H1 (cell line): ENCODE measurements at regions not wholly inside any gene's neighbourhood (a gene's known extent, or its start where the extent isn't known, plus 50 kb on each side); places are given as distances from the start of the nearest gene placed in this dataset.

Source experiments
- CTCF ChIA-PET: fragments of 300-600 bp; sonication (Branson Sonifier 250); formaldehyde crosslinking; loops from one replicate; lab custom pipeline; 2021; ENCODE audit not compliant: partially characterized antibody; lab: Charles Lee
- POLR2A ChIA-PET: fragments of 300-600 bp; sonication (Branson Sonifier 250); formaldehyde crosslinking; loops from one replicate; lab custom pipeline; 2021; ENCODE audit warnings: inconsistent platforms; ENCODE audit not compliant: partially characterized antibody; lab: Charles Lee
- DNase-seq, 2 experiments: peaks; one replicate each; pipeline versions ENCODE4 v3.0.0 to v3.0.0-alpha.2; 2010 to 2022; ENCODE audit warnings: low spot score in 2 of 2, low read depth in 1 of 2, mixed read lengths in 1 of 2
- FAIRE-seq: peaks from 2 replicates; lab custom pipeline; 2011; peaks lifted over from hg19 to GRCh38; lab: Jason Lieb, UNC
- H2AFZ ChIP-seq: 2 replicates; pipeline ENCODE4 v1.8.1; 2012; ENCODE audit warnings: low read length, inconsistent platforms
- H2AK5ac ChIP-seq: 2 replicates; pipeline ENCODE4 v1.6.1; 2013; ENCODE audit warnings: low read depth, low read length
- H2BK120ac ChIP-seq: replicated peaks from 2 replicates; pipeline ENCODE3; 2013; ENCODE audit warnings: low read depth, low read length, inconsistent platforms
- H2BK12ac ChIP-seq: 2 replicates; pipeline ENCODE4 v1.6.1; 2013; ENCODE audit warnings: low read depth, low read length
- H2BK15ac ChIP-seq: 2 replicates; pipeline ENCODE4 v1.6.1; 2013; ENCODE audit warnings: low read length
- H2BK20ac ChIP-seq: 2 replicates; pipeline ENCODE4 v1.6.1; 2013; ENCODE audit warnings: low read length
- H2BK5ac ChIP-seq: 2 replicates; pipeline ENCODE4 v1.6.1; 2013; ENCODE audit warnings: low read depth, low read length
- H3K14ac ChIP-seq: 2 replicates; pipeline ENCODE4 v1.6.1; 2013; ENCODE audit warnings: inconsistent platforms; ENCODE audit not compliant: insufficient read length
- H3K18ac ChIP-seq: 2 replicates; pipeline ENCODE4 v1.6.1; 2013; ENCODE audit warnings: low read length; ENCODE audit errors: extremely low read depth
- H3K23ac ChIP-seq: 2 replicates; pipeline ENCODE4 v1.6.1; 2013; ENCODE audit warnings: inconsistent platforms; ENCODE audit not compliant: insufficient read length
- H3K23me2 ChIP-seq: 2 replicates; pipeline ENCODE4 v1.6.1; 2013; ENCODE audit warnings: low read depth, low read length
- H3K27ac ChIP-seq: 2 replicates; pipeline ENCODE4 v1.6.1; 2011; ENCODE audit warnings: low read depth, low read length, inconsistent platforms
- H3K27me3 ChIP-seq, 4 experiments: replicated peaks in 1 of 4; 1 replicate in 1 of 4; 2 replicates in 3 of 4; pipeline versions ENCODE4 v1.6.1 to v1.8.1; 2011 to 2013; ENCODE audit warnings: low read length in 3 of 4, mild to moderate bottlenecking in 3 of 4, inconsistent platforms in 2 of 4, mixed read lengths in 2 of 4, moderate library complexity in 1 of 4; ENCODE audit not compliant: control insufficient read depth in 3 of 4, insufficient read depth in 3 of 4; ENCODE audit errors: extremely low read depth in 1 of 4
- H3K36me3 ChIP-seq, 4 experiments: 2 replicates each; pipeline versions ENCODE4 v1.6.1 to v1.8.1; 2011 to 2013; ENCODE audit warnings: mild to moderate bottlenecking in 4 of 4, low read length in 3 of 4, moderate library complexity in 2 of 4, control low read depth in 1 of 4, inconsistent platforms in 1 of 4; ENCODE audit not compliant: insufficient read depth in 4 of 4, control insufficient read depth in 2 of 4
- H3K4ac ChIP-seq: replicated peaks from 2 replicates; pipeline ENCODE3; 2013; ENCODE audit warnings: low read length, low read depth, mixed read lengths, inconsistent platforms; ENCODE audit not compliant: insufficient read length
- H3K4me1 ChIP-seq, 4 experiments: replicated peaks in 1 of 4; 1 replicate in 1 of 4; 2 replicates in 3 of 4; pipeline versions ENCODE4 v1.6.1 to v1.8.1; 2011 to 2013; ENCODE audit warnings: low read length in 3 of 4, inconsistent platforms in 2 of 4, mixed read lengths in 1 of 4; ENCODE audit not compliant: insufficient read depth in 4 of 4, control insufficient read depth in 3 of 4
- H3K4me2 ChIP-seq, 2 experiments: 2 replicates each; pipeline versions ENCODE4 v1.6.1 to v1.8.1; 2011 to 2013; ENCODE audit warnings: low read depth in 2 of 2, low read length in 2 of 2, control low read depth in 1 of 2, inconsistent platforms in 1 of 2, mild to moderate bottlenecking in 1 of 2; ENCODE audit not compliant: insufficient read depth in 1 of 2
- H3K4me3 ChIP-seq, 4 experiments: fragments of 200-600, 300-600 bp in 1 of 4; sonication (generic), shearing (Covaris generic), sonication (Bioruptor Twin) in 1 of 4; 2 replicates each; pipeline versions ENCODE4 v1.5.1 to v1.8.1; 2011 to 2016; ENCODE audit warnings: low read length in 4 of 4, low read depth in 3 of 4, control low read depth in 2 of 4, inconsistent platforms in 2 of 4, mild to moderate bottlenecking in 2 of 4, mixed read lengths in 1 of 4, moderate library complexity in 1 of 4; ENCODE audit not compliant: insufficient read depth in 2 of 4; ENCODE audit errors: extremely low read depth in 1 of 4
- H3K56ac ChIP-seq: replicated peaks from 2 replicates; pipeline ENCODE3; 2013; ENCODE audit warnings: low read depth, mild to moderate bottlenecking, mixed read lengths, low read length, inconsistent platforms; ENCODE audit not compliant: insufficient read length
- H3K79me1 ChIP-seq: 2 replicates; pipeline ENCODE4 v1.6.1; 2013; ENCODE audit warnings: low read depth, low read length, control low read depth
- H3K79me2 ChIP-seq, 2 experiments: 2 replicates each; pipeline versions ENCODE4 v1.6.1 to v1.8.1; 2012 to 2013; ENCODE audit warnings: low read length in 2 of 2, mild to moderate bottlenecking in 2 of 2, inconsistent platforms in 1 of 2; ENCODE audit not compliant: insufficient read depth in 2 of 2, control insufficient read depth in 1 of 2
- H3K9ac ChIP-seq, 4 experiments: replicated peaks in 1 of 4; 1 replicate in 1 of 4; 2 replicates in 3 of 4; pipeline versions ENCODE4 v1.6.1 to v1.8.1; 2011 to 2013; ENCODE audit warnings: low read depth in 3 of 4, low read length in 3 of 4, control low read depth in 2 of 4, mild to moderate bottlenecking in 2 of 4, moderate library complexity in 2 of 4, inconsistent platforms in 1 of 4; ENCODE audit errors: extremely low read depth in 1 of 4
- H3K9me3 ChIP-seq, 2 experiments: 2 replicates each; pipeline versions ENCODE4 v1.6.1 to v1.8.1; 2012 to 2013; ENCODE audit warnings: mild to moderate bottlenecking in 2 of 2, moderate library complexity in 2 of 2, control low read depth in 1 of 2, inconsistent platforms in 1 of 2, low read depth in 1 of 2, low read length in 1 of 2, mixed read lengths in 1 of 2; ENCODE audit not compliant: insufficient read depth in 2 of 2
- H4K20me1 ChIP-seq, 2 experiments: replicated peaks in 1 of 2; 2 replicates each; pipeline versions ENCODE3 to v1.8.1; 2011 to 2013; ENCODE audit warnings: inconsistent platforms in 2 of 2, low read length in 2 of 2, mild to moderate bottlenecking in 1 of 2; ENCODE audit not compliant: insufficient read depth in 2 of 2, control insufficient read depth in 1 of 2
- H4K5ac ChIP-seq: 2 replicates; pipeline ENCODE4 v1.6.1; 2013; ENCODE audit warnings: low read length, low read depth, mixed read lengths, inconsistent platforms; ENCODE audit not compliant: insufficient read length
- H4K8ac ChIP-seq: 2 replicates; pipeline ENCODE4 v1.8.0; 2013; ENCODE audit warnings: mild to moderate bottlenecking, moderate library complexity, low read length, inconsistent platforms; ENCODE audit not compliant: insufficient read depth; ENCODE audit errors: extremely low read depth
- H4K91ac ChIP-seq: replicated peaks from 2 replicates; pipeline ENCODE3; 2013; ENCODE audit warnings: low read length, mixed read lengths, inconsistent platforms; ENCODE audit not compliant: insufficient read length
- EZH2 ChIP-seq: fragments of 200-600 bp; sonication (generic); IDR thresholded peaks from 2 replicates; pipeline ENCODE4 v1.7.1; 2012; ENCODE audit warnings: low read depth, mild to moderate bottlenecking, moderate library complexity, low read length, inconsistent platforms; ENCODE audit not compliant: severe bottlenecking
- KDM4A ChIP-seq: IDR thresholded peaks from one replicate; pipeline ENCODE4 v1.7.1; 2012; ENCODE audit warnings: low read depth, mild to moderate bottlenecking, moderate library complexity, low read length, inconsistent platforms; ENCODE audit not compliant: severe bottlenecking
- POLR2AphosphoS5 ChIP-seq: IDR thresholded peaks from 2 replicates; pipeline ENCODE4 v1.6.1; 2011; ENCODE audit warnings: low read depth, low read length
- SAP30 ChIP-seq: fragments of 300-600 bp; sonication (generic); IDR thresholded peaks from 2 replicates; pipeline ENCODE4 v1.7.1; 2012; ENCODE audit warnings: low read length, moderate library complexity, mild to moderate bottlenecking, inconsistent platforms; ENCODE audit not compliant: insufficient read depth, insufficient replicate concordance
- SP1 ChIP-seq: IDR thresholded peaks from 2 replicates; pipeline ENCODE4 v1.6.1; 2011; ENCODE audit warnings: low read depth, low read length
- WGBS, 2 experiments: shearing (Covaris generic) in 1 of 2; methylation state at CpG; one replicate each; pipeline versions ENCODE4 v1.1.6 to v1.1.7; 2013 to 2015; ENCODE audit warnings: low lambda C conversion rate in 2 of 2, mixed read lengths in 2 of 2, inconsistent platforms in 1 of 2, low coverage in 1 of 2, missing lambda C conversion rate in 1 of 2; ENCODE audit not compliant: insufficient replicate concordance in 2 of 2, insufficient coverage in 1 of 2, insufficient read length in 1 of 2; ENCODE audit errors: extremely low coverage in 1 of 2, missing lambda C conversion rate in 1 of 2; 5-methylcytosine and 5-hydroxymethylcytosine counted together
- TF ChIP-seq, protein P1 (sequence below): IDR thresholded peaks from 2 replicates; pipeline ENCODE4 v1.6.1; 2011; ENCODE audit warnings: low read depth, mild to moderate bottlenecking, low read length; ENCODE audit not compliant: insufficient read depth
- TF ChIP-seq, protein P2 (sequence below): IDR thresholded peaks from 2 replicates; pipeline ENCODE4 v1.6.1; 2012; ENCODE audit warnings: inconsistent platforms

DNA sequence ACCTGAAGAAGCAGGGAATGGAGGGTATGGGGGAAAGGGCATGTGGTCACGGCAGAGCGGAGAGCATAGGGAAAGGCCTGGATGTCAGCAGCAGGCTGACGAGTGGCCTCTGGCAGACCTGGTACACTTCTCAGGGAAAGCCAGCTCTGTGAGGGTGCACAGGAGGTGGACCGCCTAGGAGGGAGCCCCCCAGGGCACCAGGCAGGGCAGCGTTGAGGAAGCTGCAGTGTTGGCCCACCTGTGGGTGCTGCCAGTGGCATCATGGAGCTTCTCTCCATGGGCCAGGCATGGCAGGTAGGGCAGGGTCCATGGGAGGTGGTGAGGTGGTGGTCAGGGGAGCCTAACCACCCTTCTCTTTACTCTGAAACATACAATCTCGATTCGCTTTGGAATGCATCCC, 143.0 kb upstream of the PITX1 start:
- H3K4me3 ChIP-seq, result no peak overlapping the region
- no peaks in the 10 kb centered on the region for H3K9me3 ChIP-seq
- H3K79me1 ChIP-seq, result no peaks in the 10 kb centered on the region
- no peak overlapping the region for H2BK12ac ChIP-seq
- H3K79me2 ChIP-seq, result no peaks in the 10 kb centered on the region
- no peak for TF ChIP-seq EZH2
- no peak for TF ChIP-seq KDM4A
- no peak for TF ChIP-seq POLR2AphosphoS5
- TF ChIP-seq, protein P1, sequence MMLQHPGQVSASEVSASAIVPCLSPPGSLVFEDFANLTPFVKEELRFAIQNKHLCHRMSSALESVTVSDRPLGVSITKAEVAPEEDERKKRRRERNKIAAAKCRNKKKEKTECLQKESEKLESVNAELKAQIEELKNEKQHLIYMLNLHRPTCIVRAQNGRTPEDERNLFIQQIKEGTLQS, result no peak
- TF ChIP-seq, protein P2, sequence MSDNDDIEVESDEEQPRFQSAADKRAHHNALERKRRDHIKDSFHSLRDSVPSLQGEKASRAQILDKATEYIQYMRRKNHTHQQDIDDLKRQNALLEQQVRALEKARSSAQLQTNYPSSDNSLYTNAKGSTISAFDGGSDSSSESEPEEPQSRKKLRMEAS, result no peak
- TF ChIP-seq SAP30, result no peak
- no peak for TF ChIP-seq SP1
- no peaks in the 10 kb centered on the region for H3K23me2 ChIP-seq
- no peak overlapping the region for H3K18ac ChIP-seq
- H4K8ac ChIP-seq, result no peak overlapping the region
- no peaks in the 10 kb centered on the region for H4K20me1 ChIP-seq
- no peak overlapping the region for H3K4ac ChIP-seq
- DNase-seq, result no peak
- ChIA-PET CTCF (interaction anchor here (0.7 to 1.8 kb wide), 4 partner anchors 8 to 56 kb away, joined by 3 to 5 read pairs (median 3); no protein-coding TSS in a partner anchor), POLR2A (no interaction called here)
- H3K4me2 ChIP-seq, result no peak overlapping the region
- no peaks in the 10 kb centered on the region; a peak in 2 of 7 replicates for H3K27me3 ChIP-seq
- H3K27ac ChIP-seq, result no peak overlapping the region
- no peak overlapping the region for H3K56ac ChIP-seq
- H3K36me3 ChIP-seq, result no peaks in the 10 kb centered on the region
- H2BK5ac ChIP-seq, result no peak overlapping the region
- FAIRE-seq, result no peak
- H2AK5ac ChIP-seq, result 0 out of 2 replicates have a peak overlapping the region, but pooled peaks have one; percentile 13
- H2AFZ ChIP-seq, result no peak overlapping the region
- H2BK120ac ChIP-seq, result no peak overlapping the region
- no peak overlapping the region for H2BK20ac ChIP-seq
- H3K23ac ChIP-seq, result no peak overlapping the region
- H3K14ac ChIP-seq, result no peak overlapping the region
- no peak overlapping the region for H3K9ac ChIP-seq
- H4K91ac ChIP-seq, result no peak overlapping the region
- no peak overlapping the region for H2BK15ac ChIP-seq
- no peak overlapping the region for H4K5ac ChIP-seq
- 92% methylated on average over 7 of the region's 7 CpGs; no CpG with 5 or more reads in 1 of the 2 experiments for WGBS, 2 experiments
- no peaks in the 10 kb centered on the region; a peak in 1 of 7 replicates for H3K4me1 ChIP-seq
